ENCODE measurements at regions not wholly inside any gene's neighbourhood (a gene's known extent, or its start where the extent isn't known, plus 50 kb on each side); places are given as distances from the start of the nearest gene placed in this dataset.

GRCh38 chr19:27580906-27581305 lies 1632.0 kb downstream of the UQCRFS1 start:
- no peak for DNase-seq
